HG02943 (cell line): ENCODE measurements at regions not wholly inside any gene's neighbourhood (a gene's known extent, or its start where the extent isn't known, plus 50 kb on each side); places are given as distances from the start of the nearest gene placed in this dataset.
A peak's percentile ranks its signal among the peaks of the same experiment; 100 is the strongest.

Source experiments
- ATAC-seq: cut with Tn5 transposase; IDR thresholded peaks from one replicate; pipeline ENCODE4 v1.9.1; 2021; ENCODE audit warnings: mild to moderate bottlenecking, low read depth, moderate library complexity; ENCODE audit not compliant: unreplicated experiment

DNA sequence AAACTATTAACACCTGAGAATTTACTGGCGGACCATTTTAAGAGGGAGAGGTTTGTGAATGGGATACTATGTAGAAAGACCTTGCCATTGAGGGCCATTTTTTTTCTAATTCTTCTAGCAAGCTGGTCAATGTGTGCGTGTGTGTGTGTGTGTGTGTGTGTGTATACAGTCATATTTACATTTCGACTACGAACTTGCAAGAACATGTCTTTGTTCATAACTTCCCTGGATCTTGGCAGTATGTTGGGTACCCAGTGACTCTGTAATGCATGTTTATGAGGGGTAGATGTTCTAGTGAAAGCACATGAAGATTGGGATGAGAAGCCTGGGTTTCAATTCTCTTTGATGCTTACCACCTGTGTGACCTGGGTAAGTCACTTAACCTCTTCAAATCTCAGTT is 133.6 kb downstream of the UBE2E3 start:
- ATAC-seq = no peak

- ATAC-seq = no peak
Observed at GRCh38 chr2:181116261-181116660, 135.9 kb downstream of the UBE2E3 start.

- ATAC-seq = no peak
Observed at GRCh38 chr2:181117206-181117925, 137.0 kb downstream of the UBE2E3 start.

DNA sequence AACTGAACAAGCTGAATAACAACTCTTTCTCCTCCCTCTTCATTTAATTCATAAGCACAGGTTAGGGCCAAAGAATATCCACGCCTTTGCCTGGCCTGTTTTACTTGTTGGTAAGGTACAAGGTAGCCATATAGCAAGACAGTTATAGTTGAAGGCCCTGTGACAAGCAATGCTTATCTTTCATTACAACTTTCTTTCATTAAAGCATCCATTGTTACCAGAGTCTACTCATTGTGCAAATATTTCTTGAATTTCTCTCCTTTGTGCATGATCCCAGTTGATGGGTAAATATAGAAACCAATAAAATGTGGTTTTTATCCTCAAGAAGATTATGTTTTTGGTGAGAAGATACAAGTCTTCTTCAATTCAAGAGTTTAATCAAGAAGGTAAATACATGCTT is 140.2 kb downstream of the UBE2E3 start:
- no peak for ATAC-seq

DNA sequence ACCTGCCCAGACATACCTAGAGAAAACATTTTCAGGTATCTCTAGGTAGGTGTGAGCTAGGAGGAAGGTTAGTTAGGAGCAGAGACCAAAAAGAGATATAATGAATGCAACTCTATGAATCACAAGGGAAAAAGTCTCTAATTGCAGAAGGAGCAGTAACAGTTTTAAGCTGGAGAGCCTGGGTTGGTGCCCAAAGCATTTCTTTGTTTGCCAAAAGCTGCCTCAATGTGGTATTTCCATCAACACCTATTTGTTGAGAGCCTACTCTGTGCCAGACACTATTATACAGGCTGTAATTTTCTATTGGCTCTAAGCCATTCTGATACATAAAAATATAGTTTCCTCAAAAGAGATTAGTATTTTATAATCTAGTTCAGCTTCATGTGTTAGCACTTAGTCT is 141.6 kb downstream of the UBE2E3 start:
- no peak for ATAC-seq

GRCh38 chr2:181122601-181123000 is 142.2 kb downstream of the UBE2E3 start:
- no peak for ATAC-seq

DNA sequence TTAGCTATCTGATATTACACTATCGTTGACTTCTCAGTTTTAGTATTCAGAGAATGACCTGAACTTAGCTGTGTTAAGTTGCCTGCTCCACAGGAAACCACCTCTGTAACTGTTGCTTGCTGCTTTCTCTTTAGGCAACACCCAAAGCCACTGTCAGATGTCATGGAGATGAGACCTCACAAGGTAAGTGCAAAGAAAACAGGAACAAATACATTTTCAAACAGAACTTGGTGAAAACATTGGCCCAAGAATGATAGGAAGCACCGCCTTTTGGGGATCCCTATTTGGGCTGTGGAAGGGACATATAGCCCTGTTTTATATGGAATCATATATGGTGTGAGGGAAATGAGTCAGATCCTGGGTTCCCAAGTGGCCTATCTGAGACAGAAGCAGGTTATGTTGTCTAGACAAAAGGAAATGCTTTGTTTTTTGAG is 143.4 kb downstream of the UBE2E3 start:
- peak; percentile 89 for ATAC-seq

GRCh38 chr2:181124497-181124896 is 144.1 kb downstream of the UBE2E3 start:
- ATAC-seq = no peak

DNA sequence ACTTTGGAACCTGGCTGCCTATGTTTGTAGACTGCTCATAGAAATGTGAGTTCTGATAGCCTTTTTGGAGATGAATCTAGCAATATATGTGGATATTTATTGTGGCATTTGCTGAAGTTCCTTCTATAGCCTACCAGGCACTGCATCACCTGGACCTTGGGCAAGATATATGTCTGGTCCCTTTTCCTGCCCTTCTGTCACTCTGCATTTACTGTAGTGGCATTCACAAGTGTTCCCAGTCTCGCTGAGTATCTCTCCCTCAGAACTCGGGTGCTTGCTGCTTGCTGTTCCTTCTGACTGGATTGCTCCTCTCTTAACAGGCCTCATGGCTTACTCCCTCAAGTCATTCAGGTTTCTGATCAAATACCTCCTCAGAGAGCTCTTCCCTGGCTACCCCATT is 145.0 kb downstream of the UBE2E3 start:
- ATAC-seq = no peak

GRCh38 chr2:181126311-181126868 is 146.0 kb downstream of the UBE2E3 start:
- no peak for ATAC-seq

- ATAC-seq = peak; percentile 55
Observed at GRCh38 chr2:181128199-181128598, 147.8 kb downstream of the UBE2E3 start.

DNA sequence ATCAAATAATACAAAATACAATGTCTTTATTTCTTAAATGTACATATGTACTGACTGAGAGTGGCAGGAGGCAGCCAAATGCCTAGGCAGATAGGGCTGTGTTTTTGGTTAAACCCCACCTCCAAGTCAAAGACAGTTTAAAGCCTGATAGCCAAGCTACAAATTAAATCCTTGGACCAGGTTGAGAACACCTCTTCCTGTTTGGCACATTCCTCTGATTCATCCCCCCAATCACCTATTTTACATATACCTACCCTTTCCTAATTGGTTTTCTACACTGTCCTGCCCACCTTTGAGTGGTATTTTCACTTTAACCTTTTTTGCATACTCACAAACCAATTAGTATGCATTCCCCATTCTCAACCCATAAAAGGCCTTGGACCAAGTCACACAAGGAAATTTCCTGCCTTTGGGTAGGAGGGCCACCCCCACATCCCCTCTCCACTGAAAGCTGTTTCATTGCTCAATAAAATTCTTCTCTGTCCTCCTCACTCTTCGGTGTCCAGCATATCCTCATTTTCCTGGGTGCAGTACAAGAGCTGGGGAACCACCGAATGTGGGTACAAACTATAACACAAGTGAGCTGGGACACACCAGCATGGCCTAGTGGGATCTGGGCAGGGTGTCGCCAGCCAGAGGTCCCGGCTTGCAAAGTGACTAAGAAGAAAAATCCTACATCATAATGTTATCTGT is 149.1 kb downstream of the UBE2E3 start:
- ATAC-seq = no peak

DNA sequence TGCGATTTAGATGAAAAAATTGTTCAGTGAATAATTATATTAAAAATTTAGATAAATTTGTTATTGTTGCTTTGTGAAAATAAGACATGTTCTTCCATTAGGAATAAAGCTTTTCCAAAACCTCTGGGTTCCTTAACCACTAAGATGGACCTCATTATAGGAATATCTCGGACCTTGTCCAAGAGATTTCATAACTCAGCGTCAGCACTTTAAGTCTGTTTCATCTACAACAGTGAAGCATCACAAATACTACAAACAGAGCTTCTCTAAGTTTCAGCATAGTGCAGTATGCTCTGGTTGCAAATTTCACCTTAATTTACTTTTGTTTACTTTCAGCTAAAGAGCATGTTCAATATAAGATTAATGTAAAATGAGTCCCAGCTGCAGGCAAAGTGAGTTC is 150.3 kb downstream of the UBE2E3 start:
- no peak for ATAC-seq

DNA sequence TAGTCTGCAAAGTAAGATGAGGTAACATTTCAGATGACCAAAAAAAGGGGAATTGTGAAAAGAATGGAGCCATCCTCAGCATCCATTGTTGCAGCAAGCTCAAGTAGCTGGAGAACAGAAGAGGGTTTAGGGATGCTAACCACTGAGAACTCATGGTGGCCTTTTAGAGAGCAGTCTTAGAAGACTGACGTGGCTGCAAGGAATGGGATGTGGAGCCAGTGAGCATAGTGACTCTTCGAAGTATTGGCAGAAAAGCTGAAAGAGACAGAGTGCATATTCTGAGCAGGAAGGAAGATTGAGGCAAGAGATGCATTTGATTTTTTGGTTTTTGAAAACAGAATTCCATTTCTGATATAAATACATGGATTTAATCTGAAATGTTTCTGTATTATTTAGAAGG is 151.2 kb downstream of the UBE2E3 start:
- no peak for ATAC-seq

GRCh38 chr2:181138816-181139215 is 158.4 kb downstream of the UBE2E3 start:
- no peak for ATAC-seq

DNA sequence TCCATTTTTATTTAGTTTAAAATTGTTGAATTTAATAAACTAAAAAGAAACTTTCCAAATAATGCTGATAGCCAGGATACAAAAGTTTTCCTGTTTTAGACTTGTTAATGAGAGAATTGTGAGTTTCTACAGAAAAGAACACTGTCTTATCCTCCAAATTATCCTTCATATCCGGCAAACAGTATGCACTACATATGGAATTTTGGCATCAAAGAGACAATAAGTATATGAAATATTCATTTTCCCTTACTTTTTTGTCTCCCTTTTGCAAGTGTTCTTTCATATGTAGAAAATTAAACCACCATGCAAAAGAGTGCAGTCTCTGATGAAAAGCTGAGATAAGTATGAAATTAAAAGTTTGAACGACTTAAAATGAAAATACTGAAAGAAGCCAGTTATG is 159.4 kb downstream of the UBE2E3 start:
- no peak for ATAC-seq

DNA sequence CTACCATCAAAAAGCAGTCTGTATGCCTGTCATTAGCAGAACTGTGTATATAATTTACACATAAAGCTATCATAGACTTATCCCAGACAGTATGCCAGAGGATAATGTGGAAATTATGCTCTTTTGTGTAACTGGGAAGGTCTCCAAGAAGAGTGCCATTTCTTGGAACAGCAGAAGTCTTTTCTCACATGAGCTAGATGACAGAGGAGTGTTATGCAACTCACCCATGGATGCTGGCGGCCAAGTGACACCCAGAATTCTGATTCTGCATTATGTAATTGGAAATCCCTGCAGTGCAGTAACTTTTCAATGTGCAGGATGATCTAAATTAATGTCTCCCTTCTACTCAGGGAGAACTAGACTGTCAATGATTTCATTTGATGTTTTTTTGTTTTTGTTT is 160.0 kb downstream of the UBE2E3 start:
- ATAC-seq = no peak

DNA sequence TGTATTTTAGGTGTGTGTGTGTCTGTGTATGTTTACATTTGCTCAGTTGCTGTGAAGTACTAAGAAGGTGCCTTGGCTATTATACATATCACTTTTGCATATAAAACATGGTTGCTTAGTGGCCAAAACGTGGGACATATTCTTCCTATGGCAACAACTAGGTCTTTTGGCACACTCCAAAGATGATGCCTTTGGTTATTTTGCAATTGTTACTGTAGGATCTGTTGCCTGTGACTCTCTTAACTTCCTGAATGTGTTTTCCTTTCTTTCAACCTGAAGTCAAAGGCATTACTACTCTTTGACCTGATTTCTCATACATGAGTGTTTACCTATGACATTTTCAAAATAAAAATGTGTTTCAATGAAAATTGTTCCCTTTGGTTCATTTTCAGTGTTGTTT is 160.5 kb downstream of the UBE2E3 start:
- no peak for ATAC-seq

DNA sequence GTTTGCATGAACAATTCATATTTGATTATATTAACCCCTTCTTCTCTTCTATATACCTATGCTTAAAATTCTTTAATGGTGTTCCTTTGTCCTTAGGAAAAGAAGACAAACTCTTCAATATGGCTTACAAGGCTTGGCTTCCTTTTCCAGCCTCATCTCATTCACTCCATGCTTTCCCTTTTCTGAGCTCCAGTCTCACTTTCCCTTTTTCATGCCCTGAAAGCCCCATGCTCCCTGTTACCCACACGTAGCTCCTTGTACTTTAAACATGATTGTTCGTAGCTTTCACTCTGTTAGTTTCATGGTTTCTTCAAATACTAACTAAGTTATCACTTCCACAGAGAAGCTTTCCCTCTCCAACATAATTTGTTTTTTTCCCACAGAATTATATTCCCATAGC is 161.3 kb downstream of the UBE2E3 start:
- ATAC-seq = no peak

- ATAC-seq = no peak
Observed at GRCh38 chr2:181142514-181142913, 162.1 kb downstream of the UBE2E3 start.

GRCh38 chr2:181143790-181144300 is 163.4 kb downstream of the UBE2E3 start:
- no peak for ATAC-seq

DNA sequence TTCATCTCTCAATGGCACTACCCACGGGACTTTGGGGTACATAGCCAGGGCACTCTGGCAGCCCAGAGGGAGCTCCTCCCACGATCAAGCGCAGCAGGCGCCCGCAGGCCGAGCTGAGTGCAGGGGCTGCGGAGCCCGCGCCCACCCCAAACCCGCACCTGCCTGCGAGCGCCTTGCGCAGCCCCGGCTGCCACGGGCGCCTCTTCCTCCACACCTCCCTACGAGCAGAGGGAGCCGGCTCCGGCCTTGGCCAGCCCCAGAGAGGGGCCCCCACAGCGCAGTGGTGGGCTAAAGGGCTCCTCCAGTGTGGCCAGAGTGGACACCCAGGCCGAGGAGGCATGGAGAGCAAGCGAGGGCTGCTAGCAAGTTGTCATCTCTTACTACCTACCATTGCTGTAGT is 165.2 kb downstream of the UBE2E3 start:
- ATAC-seq = no peak
